ENCODE measurements at regions not wholly inside any gene's neighbourhood (a gene's known extent, or its start where the extent isn't known, plus 50 kb on each side); places are given as distances from the start of the nearest gene placed in this dataset.

DNA sequence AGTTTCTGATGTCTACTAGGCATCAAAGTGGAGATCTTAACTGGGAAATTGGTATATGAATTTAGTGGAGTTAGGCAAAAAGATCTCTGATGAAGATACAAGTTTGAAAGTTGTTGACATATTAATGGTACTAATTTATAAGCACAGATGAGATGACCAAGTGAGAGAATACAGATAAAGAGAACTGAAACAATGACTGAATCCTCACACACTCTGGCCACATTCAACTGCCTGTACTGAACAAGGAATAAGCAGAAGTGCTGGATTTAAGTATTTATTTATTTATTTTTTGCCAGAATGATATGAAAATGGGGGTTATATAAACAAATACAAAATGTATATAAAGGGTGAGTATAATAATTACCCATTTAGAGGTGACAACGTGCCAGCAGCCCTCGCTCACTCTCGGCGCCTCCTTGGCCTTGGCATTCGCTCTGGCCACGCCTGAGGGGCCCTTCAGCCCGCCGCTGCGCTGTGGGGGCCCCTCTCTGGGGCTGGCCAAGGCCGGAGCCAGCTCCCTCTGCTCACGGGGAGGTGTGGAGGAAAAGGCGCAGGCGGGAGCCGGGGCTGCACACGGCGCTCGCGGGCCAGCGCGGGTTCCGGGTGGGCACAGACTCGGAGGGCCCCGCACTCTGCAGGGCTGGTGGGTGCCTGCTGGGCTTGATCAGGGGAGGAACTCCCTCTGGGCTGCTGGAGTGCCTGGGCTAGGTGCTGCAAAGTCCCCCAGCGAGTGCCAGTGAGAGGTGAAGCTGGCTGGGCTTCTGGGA, 1363.9 kb upstream of the CRIM1 start:
- ChIA-PET SMC1A (ENCODE audit: uncharacterized antibody, unreplicated experiment) (no interaction called here), CTCF (no interaction called here), RAD21 (ENCODE audit: unreplicated experiment) (no interaction called here), POLR2A (no interaction called here)
- no peak overlapping the region for H3K4me2 ChIP-seq (ENCODE audit: control insufficient read depth, insufficient read depth)
- in situ Hi-C loops (cut with MboI) = no loop called here
- H3K27ac ChIP-seq (ENCODE audit: control insufficient read depth, insufficient read depth) = no peak overlapping the region
- ATAC-seq = peak; percentile 55
- H4K20me1 ChIP-seq (ENCODE audit: control insufficient read depth, insufficient read depth) = no peaks in the 10 kb centered on the region
- 53% methylated on average over 21 of the region's 24 CpGs for WGBS (ENCODE audit: insufficient coverage, insufficient replicate concordance, low lambda C conversion rate, missing lambda C conversion rate)
- no peak for DNase-seq (ENCODE audit: low read depth, low spot score)
- H3K4me1 ChIP-seq (ENCODE audit: control insufficient read depth, insufficient read depth, low read length) = no peaks in the 10 kb centered on the region
- intact Hi-C loops (cut with micrococcal nuclease; ENCODE audit: unreplicated experiment) = no loop called here
- no peaks in the 10 kb centered on the region for H3K79me2 ChIP-seq (ENCODE audit: control insufficient read depth, insufficient read depth, low read length)
- no peaks in the 10 kb centered on the region for H3K36me3 ChIP-seq (ENCODE audit: control insufficient read depth in 2 of 2, insufficient read depth in 2 of 2, low read length in 1 of 2)
- no peak overlapping the region for H2AFZ ChIP-seq (ENCODE audit: control insufficient read depth, low read depth, low read length)
- no peak overlapping the region for H3K9ac ChIP-seq (ENCODE audit: control insufficient read depth, insufficient read depth, low read length)
- no peaks in the 10 kb centered on the region for H3K9me3 ChIP-seq (replicated peaks; ENCODE audit: control insufficient read depth, insufficient read depth, low read length)
- H3K27me3 ChIP-seq (replicated peaks in 1 of 2; ENCODE audit: control insufficient read depth in 2 of 2, insufficient read depth in 2 of 2, low read length in 1 of 2) = no peaks in the 10 kb centered on the region
- H3K4me3 ChIP-seq = no peak overlapping the region
- TF ChIP-seq, protein P1, sequence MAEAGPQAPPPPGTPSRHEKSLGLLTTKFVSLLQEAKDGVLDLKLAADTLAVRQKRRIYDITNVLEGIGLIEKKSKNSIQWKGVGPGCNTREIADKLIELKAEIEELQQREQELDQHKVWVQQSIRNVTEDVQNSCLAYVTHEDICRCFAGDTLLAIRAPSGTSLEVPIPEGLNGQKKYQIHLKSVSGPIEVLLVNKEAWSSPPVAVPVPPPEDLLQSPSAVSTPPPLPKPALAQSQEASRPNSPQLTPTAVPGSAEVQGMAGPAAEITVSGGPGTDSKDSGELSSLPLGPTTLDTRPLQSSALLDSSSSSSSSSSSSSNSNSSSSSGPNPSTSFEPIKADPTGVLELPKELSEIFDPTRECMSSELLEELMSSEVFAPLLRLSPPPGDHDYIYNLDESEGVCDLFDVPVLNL (IDR thresholded peaks at IDR 0.05; ENCODE audit: low read depth, low read length) = no peak
- no peak for TF ChIP-seq KAT2A (conservative IDR thresholded peaks at IDR 0.05; ENCODE audit: control insufficient read depth, low read depth, low read length)
- no peak for TF ChIP-seq MTA2 (IDR thresholded peaks at IDR 0.05; ENCODE audit: low read depth)
- TF ChIP-seq CBFB (IDR thresholded peaks at IDR 0.05; ENCODE audit: low read depth) = no peak
- TF ChIP-seq, protein P2, sequence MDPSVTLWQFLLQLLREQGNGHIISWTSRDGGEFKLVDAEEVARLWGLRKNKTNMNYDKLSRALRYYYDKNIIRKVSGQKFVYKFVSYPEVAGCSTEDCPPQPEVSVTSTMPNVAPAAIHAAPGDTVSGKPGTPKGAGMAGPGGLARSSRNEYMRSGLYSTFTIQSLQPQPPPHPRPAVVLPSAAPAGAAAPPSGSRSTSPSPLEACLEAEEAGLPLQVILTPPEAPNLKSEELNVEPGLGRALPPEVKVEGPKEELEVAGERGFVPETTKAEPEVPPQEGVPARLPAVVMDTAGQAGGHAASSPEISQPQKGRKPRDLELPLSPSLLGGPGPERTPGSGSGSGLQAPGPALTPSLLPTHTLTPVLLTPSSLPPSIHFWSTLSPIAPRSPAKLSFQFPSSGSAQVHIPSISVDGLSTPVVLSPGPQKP (IDR thresholded peaks at IDR 0.05; ENCODE audit: low read depth, low read length) = no peak
- no peak for TF ChIP-seq ZNF24 (IDR thresholded peaks at IDR 0.05)
- TF ChIP-seq, protein P3, sequence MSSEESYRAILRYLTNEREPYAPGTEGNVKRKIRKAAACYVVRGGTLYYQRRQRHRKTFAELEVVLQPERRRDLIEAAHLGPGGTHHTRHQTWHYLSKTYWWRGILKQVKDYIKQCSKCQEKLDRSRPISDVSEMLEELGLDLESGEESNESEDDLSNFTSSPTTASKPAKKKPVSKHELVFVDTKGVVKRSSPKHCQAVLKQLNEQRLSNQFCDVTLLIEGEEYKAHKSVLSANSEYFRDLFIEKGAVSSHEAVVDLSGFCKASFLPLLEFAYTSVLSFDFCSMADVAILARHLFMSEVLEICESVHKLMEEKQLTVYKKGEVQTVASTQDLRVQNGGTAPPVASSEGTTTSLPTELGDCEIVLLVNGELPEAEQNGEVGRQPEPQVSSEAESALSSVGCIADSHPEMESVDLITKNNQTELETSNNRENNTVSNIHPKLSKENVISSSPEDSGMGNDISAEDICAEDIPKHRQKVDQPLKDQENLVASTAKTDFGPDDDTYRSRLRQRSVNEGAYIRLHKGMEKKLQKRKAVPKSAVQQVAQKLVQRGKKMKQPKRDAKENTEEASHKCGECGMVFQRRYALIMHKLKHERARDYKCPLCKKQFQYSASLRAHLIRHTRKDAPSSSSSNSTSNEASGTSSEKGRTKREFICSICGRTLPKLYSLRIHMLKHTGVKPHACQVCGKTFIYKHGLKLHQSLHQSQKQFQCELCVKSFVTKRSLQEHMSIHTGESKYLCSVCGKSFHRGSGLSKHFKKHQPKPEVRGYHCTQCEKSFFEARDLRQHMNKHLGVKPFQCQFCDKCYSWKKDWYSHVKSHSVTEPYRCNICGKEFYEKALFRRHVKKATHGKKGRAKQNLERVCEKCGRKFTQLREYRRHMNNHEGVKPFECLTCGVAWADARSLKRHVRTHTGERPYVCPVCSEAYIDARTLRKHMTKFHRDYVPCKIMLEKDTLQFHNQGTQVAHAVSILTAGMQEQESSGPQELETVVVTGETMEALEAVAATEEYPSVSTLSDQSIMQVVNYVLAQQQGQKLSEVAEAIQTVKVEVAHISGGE (CRISPR knock-in tag; IDR thresholded peaks at IDR 0.05) = no peak
- no peak for TF ChIP-seq MTA3 (IDR thresholded peaks at IDR 0.05; ENCODE audit: borderline replicate concordance, low read length)
- FAIRE-seq = no peak
- BruUV-seq (replicated peaks) = no TSS peak

All from GM12878 (cell line).